ENCODE measurements at regions not wholly inside any gene's neighbourhood (a gene's known extent, or its start where the extent isn't known, plus 50 kb on each side); places are given as distances from the start of the nearest gene placed in this dataset.

DNA sequence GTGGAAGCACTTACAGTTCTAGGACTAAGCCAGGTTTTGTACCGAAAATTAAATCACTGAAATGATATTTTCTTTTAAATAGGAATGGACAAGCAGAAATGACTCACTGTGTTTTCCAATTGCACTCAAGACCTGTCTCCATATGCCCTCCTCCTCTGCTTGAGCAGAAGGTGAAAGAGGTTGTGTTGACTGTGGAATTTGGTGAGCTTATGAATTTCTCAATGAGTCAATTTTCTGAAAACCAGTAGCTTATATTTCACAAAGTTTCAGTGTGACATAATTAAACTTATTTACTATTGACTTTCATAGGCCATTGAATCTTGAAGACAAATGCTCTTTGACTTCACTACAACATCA lies 249.9 kb downstream of the NPR3 start:
- H3K36me3 ChIP-seq: no peaks in the 10 kb centered on the region
- no peak overlapping the region for H3K4me3 ChIP-seq
- TF ChIP-seq Cebpa-rat (IDR thresholded peaks at IDR 0.05): no peak
- no peaks in the 10 kb centered on the region for H3K9me3 ChIP-seq (replicated peaks in 1 of 11)
- H3K4me1 ChIP-seq: no peaks in the 10 kb centered on the region
- no peaks in the 10 kb centered on the region for H3K27me3 ChIP-seq
- H3K9ac ChIP-seq: no peak overlapping the region
- no peak overlapping the region for H3K4me2 ChIP-seq
- H4K20me1 ChIP-seq: no peaks in the 10 kb centered on the region
- H3K27ac ChIP-seq: no peak overlapping the region

DNA sequence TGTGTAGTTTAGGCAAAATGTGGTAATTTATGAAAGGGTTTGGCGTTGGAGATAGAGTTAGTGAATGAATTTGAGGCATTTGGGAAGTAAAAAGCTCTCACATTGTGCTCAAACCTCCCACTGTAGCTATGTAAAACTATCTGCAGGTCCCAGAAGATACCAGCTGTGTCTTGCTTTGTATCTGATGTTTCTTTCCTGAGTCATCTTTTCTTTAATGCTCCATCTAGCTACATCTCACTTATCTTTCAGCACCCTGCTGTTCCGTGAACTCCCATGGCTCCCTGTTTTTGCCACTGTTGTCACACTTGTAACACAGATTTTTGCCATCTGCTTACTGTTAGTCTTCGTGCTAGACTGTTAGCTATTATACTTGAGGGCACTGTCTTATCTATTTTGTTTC lies 253.1 kb downstream of the NPR3 start:
- TF ChIP-seq Cebpa-rat (IDR thresholded peaks at IDR 0.05): no peak
- Histone ChIP-seq H4K20me1 (no peaks in the 10 kb centered on the region), H3K9ac (no peak overlapping the region), H3K4me2 (no peak overlapping the region), H3K36me3 (no peaks in the 10 kb centered on the region), H3K9me3 (replicated peaks in 1 of 11) (no peaks in the 10 kb centered on the region), H3K27ac (no peak overlapping the region), H3K4me1 (no peaks in the 10 kb centered on the region), H3K4me3 (no peak overlapping the region), H3K27me3 (no peaks in the 10 kb centered on the region)

DNA sequence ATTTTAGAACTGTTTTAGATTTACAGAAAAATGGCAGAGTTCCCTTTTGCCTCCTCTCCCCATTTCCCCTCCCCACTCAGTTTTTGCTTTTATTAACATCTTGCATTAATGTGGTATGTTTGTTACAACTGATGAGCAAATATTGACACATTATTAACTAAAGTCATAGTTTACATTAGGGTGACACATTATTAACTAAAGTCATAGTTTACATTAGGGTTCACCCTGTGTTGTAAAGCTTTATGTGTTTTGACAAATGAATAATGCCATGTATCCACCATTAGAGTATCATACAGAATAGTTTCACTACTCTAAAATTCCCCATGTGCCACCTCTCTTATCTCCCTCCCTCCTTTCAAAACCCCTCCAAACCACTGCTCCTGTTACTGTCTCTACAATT lies 262.5 kb downstream of the NPR3 start:
- H3K36me3 ChIP-seq: no peaks in the 10 kb centered on the region
- H3K4me2 ChIP-seq: no peak overlapping the region
- H3K4me1 ChIP-seq: no peaks in the 10 kb centered on the region
- H3K9ac ChIP-seq: no peak overlapping the region
- no peak for TF ChIP-seq Cebpa-rat (IDR thresholded peaks at IDR 0.05)
- H3K27me3 ChIP-seq: no peaks in the 10 kb centered on the region
- H4K20me1 ChIP-seq: no peaks in the 10 kb centered on the region
- no peaks in the 10 kb centered on the region for H3K9me3 ChIP-seq (replicated peaks in 1 of 11)
- H3K4me3 ChIP-seq: no peak overlapping the region
- H3K27ac ChIP-seq: no peak overlapping the region

DNA sequence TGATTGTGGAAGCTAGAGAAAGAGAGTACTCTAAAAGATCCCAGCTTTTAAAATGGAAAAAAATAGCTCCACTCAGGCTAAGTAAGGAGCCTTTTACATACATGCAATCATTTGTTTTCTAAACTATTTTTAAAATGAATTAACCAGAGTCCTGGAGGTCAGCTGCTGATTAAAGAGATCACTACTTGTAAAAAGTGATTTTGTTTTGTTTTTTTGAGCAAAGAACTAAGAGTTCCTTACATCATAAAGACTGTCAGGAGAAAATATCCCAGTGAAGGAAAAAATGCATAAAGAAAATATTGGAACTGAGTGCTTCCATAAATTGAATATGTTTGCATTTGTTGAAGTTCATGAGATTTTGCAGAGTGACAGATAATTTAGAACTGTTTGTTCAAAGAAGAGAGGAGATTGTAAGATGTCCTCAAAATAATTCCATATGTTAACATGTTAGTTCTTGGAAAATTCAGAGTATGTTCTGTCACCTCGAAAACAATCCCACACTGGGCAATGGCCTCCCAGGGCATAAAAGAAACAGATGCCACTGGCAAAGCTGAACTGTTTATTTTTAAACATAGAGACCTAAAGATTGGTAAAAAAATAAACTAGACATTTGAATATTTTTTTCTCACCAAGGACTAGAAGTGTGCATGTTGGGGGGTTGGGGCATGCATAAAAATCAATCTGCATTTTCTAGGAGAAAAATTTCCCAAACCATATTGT lies 264.7 kb downstream of the NPR3 start:
- Histone ChIP-seq H3K36me3 (no peaks in the 10 kb centered on the region), H3K4me3 (no peak overlapping the region), H3K27me3 (no peaks in the 10 kb centered on the region), H4K20me1 (no peaks in the 10 kb centered on the region), H3K27ac (no peak overlapping the region), H3K4me1 (no peaks in the 10 kb centered on the region), H3K9ac (no peak overlapping the region), H3K9me3 (replicated peaks in 1 of 11) (no peaks in the 10 kb centered on the region), H3K4me2 (no peak overlapping the region)
- no peak for TF ChIP-seq Cebpa-rat (IDR thresholded peaks at IDR 0.05)

GRCh38 chr5:32981061-32981460 lies 269.9 kb downstream of the NPR3 start:
- no peak overlapping the region for H3K27ac ChIP-seq
- no peaks in the 10 kb centered on the region for H4K20me1 ChIP-seq
- no peak overlapping the region for H3K4me2 ChIP-seq
- H3K36me3 ChIP-seq: no peaks in the 10 kb centered on the region
- no peaks in the 10 kb centered on the region for H3K9me3 ChIP-seq (replicated peaks in 1 of 11)
- TF ChIP-seq Cebpa-rat (IDR thresholded peaks at IDR 0.05): no peak
- H3K4me1 ChIP-seq: no peaks in the 10 kb centered on the region
- H3K4me3 ChIP-seq: no peak overlapping the region
- no peaks in the 10 kb centered on the region for H3K27me3 ChIP-seq
- no peak overlapping the region for H3K9ac ChIP-seq

- H3K4me1 ChIP-seq: no peaks in the 10 kb centered on the region
- no peak overlapping the region for H3K4me3 ChIP-seq
- no peak overlapping the region for H3K4me2 ChIP-seq
- no peak overlapping the region for H3K27ac ChIP-seq
- no peaks in the 10 kb centered on the region; a peak in 1 of 22 replicates for H4K20me1 ChIP-seq
- H3K27me3 ChIP-seq: no peaks in the 10 kb centered on the region
- no peaks in the 10 kb centered on the region for H3K9me3 ChIP-seq (replicated peaks in 1 of 11)
- H3K9ac ChIP-seq: no peak overlapping the region
- H3K36me3 ChIP-seq: no peaks in the 10 kb centered on the region
- no peak for TF ChIP-seq Cebpa-rat (IDR thresholded peaks at IDR 0.05)
Measured at GRCh38 chr5:32984851-32985610, 273.9 kb downstream of the NPR3 start.

DNA sequence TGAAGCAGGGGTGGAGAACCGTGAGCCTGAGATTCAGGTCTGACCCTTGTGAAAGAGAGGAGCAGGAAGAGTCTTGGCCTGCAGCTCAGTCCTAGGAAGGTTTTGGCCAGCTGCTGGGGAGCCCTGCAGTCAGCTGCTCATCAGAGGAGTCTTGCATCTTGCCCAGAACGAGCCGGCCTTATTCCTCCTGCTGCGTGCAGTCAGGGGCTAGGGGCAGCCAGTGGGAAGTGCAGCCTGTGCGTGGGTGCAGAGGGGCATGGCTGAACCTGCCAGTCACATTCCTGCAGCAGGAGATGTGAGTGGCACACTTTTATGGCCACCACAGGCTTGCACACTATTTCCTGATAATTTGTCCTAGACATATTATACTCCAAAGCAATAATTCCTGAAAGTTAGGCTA lies 278.7 kb downstream of the NPR3 start:
- Histone ChIP-seq H3K9me3 (replicated peaks in 1 of 11) (no peaks in the 10 kb centered on the region), H3K4me3 (no peak overlapping the region), H3K27ac (no peak overlapping the region), H3K4me2 (no peak overlapping the region), H3K27me3 (no peaks in the 10 kb centered on the region), H3K36me3 (no peaks in the 10 kb centered on the region), H3K4me1 (no peaks in the 10 kb centered on the region), H3K9ac (no peak overlapping the region), H4K20me1 (no peaks in the 10 kb centered on the region; a peak in 2 of 22 replicates)
- no peak for TF ChIP-seq Cebpa-rat (IDR thresholded peaks at IDR 0.05)

DNA sequence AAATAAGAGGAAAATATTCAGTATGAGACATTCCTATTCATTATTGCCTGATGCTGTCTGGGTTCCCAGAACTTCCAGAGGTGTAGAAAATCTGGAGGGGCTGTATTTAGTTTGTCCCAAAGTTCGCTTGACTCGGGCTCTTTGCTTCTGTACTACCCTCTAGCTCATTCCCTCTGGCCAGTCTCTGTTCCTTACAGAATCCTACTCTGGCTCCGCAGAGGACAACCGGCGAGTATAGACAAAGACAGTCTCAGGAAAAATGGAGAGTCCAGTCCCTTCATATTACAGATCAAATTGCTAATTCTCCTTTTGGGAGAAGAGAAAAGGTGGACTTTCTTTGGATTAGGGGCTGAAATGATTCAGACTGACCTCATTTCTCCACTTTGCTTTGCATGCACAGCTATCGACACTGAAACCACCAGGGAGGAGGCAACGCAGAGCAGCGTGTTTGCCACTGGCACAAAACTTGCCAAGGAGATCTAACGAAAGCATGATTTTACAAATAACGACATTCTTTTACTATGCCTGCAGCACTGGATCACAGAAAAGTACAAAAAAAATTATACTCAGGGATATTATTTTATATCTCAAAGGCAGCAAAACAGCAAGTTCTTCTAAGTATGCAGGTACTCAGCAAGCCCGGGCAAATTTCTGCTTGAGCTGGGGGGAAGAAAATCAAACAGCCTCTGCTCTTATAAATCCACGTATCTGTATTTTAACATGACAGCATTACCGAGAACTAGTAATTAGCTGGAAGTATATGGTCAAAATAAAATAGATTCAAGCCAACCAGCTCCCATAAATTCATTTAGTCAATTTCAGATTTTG lies 279.7 kb downstream of the NPR3 start:
- H3K4me1 ChIP-seq: no peaks in the 10 kb centered on the region
- H3K9me3 ChIP-seq (replicated peaks in 1 of 11): no peaks in the 10 kb centered on the region
- H3K27me3 ChIP-seq: no peaks in the 10 kb centered on the region
- no peak overlapping the region for H3K27ac ChIP-seq
- H3K36me3 ChIP-seq: no peaks in the 10 kb centered on the region
- no peak overlapping the region for H3K9ac ChIP-seq
- no peaks in the 10 kb centered on the region; a peak in 2 of 22 replicates for H4K20me1 ChIP-seq
- TF ChIP-seq Cebpa-rat (IDR thresholded peaks at IDR 0.05): no peak
- no peak overlapping the region for H3K4me2 ChIP-seq
- no peak overlapping the region for H3K4me3 ChIP-seq

DNA sequence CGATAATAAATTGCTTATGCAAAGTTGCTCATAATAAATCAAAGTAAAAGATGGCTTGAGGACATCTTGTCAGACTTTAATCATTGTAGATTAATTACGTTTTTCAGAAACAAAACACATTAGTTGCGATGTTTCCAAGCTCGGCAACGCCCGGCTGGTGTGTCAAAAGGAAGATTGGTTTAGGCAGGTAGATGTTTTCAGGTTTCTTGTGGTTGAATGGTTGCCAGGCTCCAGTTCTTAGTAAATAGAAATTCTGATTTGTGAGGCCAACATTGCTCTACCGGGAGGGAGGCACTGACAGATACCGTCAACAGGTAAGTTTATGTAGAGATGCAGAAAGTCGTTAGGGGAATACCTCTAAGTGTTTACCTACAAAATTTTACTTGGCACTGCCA lies 280.3 kb downstream of the NPR3 start:
- no peaks in the 10 kb centered on the region for H3K36me3 ChIP-seq
- H3K4me1 ChIP-seq: no peaks in the 10 kb centered on the region
- no peak overlapping the region for H3K27ac ChIP-seq
- no peak for TF ChIP-seq Cebpa-rat (IDR thresholded peaks at IDR 0.05)
- no peak overlapping the region for H3K4me2 ChIP-seq
- no peaks in the 10 kb centered on the region for H3K9me3 ChIP-seq (replicated peaks in 1 of 11)
- H3K4me3 ChIP-seq: no peak overlapping the region
- no peaks in the 10 kb centered on the region for H3K27me3 ChIP-seq
- H3K9ac ChIP-seq: no peak overlapping the region
- no peaks in the 10 kb centered on the region; a peak in 2 of 22 replicates for H4K20me1 ChIP-seq

Data from BLaER1 treated with 17β-estradiol and CSF1 and Interleukin-3, amounts not matched to agents 10 nM and 100 nM (cell line).